HG02759 (cell line): ENCODE measurements at regions not wholly inside any gene's neighbourhood (a gene's known extent, or its start where the extent isn't known, plus 50 kb on each side); places are given as distances from the start of the nearest gene placed in this dataset.
"Not testable (repeated sequence)": the region's sequence is repeated elsewhere in the genome, so short reads cannot be mapped to it uniquely, and the experiment has no call there.

Experiments used
- ATAC-seq: cut with Tn5 transposase; IDR thresholded peaks from one replicate; pipeline ENCODE4 v1.9.1; 2021; ENCODE audit warnings: mild to moderate bottlenecking, moderate library complexity; ENCODE audit not compliant: unreplicated experiment

DNA sequence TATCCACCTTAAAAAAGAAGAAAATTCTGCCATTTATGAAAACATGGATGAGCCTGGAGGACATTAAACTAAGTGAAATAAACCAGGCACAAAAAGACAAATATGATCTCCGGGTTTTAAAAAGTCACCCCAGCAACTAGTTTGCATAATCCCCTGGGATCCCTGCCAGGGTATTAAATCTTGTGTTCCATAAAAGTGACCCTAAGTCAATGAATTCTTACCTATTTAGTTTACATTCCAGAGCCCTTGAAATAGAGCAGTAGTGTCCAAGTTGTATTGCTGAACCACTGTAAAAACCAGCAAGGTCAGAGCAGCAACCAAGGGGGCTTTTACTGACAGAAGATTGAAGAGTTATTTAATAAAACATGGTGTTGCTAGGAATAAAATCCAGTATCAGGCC, 716.8 kb upstream of the BCHE start:
- no peak for ATAC-seq

DNA sequence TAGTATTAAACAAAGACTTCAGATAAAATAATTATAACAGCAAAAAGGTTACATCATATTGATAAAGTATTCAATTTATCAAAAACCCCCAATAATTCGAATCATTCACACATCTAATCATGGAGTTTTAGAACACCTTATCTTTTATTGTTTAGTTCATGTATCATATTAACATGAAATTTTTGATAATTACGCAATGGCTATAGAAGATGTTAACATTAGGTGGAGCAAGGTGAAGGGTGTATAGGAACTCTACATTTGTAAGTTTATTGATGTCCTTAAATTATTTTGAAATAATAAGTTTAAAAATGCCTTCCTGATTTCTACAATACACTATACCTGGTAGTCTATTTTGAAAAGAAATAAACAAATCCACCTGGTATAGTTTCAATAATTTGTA, 696.5 kb upstream of the BCHE start:
- ATAC-seq: no peak

DNA sequence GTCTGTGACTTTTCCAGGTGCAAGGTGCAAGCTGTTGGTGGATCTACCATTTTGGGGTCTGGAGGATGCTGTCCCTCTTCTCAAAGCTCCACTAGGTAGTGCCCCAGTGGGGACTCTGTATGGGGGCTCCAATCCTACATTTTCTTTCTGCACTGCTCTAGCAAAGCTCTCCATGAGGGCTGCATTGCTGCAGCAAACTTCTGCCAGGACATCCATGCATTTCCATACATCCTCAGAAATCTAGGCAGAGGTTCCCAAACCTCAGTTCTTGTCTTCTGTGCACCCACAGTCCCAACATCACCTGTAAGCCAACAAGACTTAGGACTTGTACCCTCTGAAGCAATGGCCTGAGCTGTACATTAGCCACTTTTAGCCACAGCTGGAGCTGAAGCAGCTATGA, 694.5 kb upstream of the BCHE start:
- no peak for ATAC-seq

DNA sequence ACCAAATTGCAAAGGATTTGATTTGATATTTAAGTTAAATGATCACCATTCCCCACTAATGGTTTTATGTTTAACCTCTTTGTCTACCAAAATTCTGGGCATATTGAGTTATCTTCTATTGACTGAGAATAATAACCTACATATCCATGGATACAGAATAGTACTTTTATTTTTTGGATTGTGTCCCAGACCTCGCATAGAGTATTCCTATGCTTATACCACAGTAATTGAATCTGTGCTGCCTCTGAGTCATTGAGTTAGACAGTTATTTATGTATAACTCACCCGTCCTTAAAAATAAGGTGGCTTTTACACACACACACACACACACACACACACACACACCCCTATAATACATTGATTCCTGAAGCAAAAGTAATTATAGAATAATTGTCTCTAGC, 690.1 kb upstream of the BCHE start:
- no peak for ATAC-seq

DNA sequence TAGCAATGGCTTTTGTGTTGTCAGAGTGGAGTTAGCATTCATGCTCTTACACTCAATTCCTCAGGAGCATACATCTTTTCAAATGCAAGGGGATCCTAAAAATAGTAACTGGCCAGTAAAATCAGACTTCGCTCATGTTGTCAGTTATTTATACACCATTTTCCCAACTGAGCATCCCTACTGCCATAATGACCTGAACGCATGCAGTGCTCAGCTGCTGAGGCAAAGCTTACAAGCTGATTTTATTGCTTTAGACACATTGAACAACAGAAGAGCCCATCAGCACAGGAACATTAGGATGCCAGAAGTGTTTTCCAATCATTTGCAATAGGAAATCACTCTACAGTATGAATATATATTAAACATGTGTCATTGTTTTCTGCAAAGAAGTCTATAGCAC, 689.7 kb upstream of the BCHE start:
- no peak for ATAC-seq

DNA sequence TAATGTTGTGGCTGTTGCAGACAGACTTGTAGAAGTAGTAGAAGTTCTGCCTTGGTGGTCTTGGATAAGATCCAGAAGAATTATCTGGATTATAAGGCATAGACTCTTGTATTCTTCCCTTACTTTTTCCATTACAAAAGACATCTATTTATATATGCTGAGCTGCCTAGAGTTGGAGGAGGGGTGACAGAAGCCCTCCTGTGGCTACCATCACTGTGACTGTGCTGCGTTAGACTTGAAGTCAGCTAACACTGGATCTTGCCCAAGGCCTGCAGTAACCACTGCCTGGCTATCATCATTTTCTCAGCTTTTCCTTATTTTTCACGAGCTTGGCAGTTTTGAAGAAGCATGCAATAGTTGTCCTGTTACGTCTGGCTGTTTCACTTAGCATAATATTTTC, 684.8 kb upstream of the BCHE start:
- no peak for ATAC-seq

DNA sequence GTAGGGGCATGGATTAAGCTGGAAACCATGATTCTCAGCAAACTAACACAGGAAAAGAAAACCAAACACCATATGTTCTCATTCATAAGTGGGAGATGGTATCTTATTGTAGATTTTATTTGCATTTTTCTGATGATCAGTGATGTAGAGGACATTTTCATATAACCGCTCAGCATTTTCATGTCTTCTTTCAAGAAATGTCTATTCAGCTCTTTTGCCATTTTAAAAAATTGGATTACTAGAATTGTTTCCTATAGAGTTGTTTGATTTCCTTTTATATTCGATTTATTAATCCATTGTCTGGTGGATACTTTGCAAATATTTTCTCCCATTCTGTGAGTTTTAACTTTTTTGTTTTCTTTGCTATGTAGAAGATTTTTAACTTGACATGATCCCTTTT, 682.2 kb upstream of the BCHE start:
- ATAC-seq: no peak

DNA sequence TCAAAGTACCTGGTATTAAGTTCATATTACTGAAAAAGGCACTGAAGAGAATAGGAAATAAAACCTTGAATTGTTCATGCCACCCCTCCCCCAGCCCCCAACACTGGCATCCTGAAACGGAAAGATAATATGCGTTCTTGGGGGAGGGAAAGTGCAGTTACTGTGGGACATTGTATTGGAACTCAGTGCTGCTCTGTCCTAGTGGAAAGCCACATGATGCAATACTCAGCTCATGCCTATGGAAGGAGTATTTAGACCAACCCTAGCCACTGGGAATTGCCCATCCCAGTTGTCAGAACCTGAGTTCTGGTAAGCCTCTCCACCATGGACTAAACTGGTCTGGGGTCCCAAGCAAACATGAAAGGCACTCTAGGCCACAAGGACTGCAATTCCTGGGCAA, 680.8 kb upstream of the BCHE start:
- no peak for ATAC-seq

DNA sequence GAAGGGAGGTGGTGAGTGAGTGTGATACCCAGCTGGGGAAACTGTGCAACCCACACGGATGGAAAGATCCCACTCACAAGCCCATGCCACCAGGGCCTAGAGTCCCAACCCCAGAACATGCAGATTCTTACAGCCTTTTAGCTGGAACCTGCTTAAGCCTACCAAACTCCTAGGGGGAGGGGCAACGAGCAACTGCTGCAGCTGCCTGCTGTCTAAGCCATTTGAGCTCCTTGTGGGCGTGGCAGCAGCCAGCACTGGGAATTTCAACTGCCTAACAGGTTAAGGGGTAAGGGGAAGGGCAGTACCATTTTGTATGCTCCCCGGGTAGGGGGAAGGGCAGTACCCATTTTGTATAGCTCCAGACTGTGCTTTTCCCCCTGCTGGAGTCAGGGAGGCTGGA, 673.2 kb upstream of the BCHE start:
- no peak for ATAC-seq

DNA sequence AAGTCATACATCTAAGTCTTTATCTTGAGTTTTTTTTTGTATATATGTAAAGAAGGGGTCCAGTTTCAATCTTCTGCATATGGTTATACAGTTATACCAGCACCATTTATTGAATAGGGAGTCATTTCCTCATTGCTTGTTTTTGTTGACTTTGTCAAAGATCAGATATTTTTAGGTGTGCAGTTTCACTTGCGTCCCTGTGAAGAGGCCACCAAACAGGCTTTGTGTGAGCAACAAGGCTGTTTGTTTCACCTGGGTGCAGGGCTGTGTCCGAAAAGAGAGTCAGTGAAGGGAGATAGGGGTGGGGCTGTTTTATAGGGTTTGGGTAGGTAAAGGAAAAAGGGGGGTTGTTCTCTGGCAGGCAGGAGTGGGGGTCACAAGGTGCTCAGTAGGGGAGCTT, 663.2 kb upstream of the BCHE start:
- not testable (repeated sequence) for ATAC-seq

DNA sequence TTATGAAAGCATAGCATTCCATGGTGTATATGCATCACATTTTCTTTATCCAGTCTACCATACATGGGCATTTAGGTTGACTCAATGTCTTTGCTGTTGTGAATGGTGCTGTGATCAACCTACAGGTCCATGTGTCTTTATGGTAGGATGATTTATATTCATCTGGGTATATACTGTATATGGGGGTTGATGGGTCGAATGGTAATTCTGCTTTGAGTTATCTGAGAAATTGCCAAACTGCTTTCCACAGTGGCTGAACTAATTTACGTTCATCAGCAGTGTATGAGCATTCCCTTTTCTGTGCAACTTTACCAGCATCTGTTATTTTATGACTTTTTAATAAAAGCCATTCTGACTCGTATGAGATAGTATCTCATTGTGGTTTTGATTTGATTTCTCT, 662.4 kb upstream of the BCHE start:
- no peak for ATAC-seq

DNA sequence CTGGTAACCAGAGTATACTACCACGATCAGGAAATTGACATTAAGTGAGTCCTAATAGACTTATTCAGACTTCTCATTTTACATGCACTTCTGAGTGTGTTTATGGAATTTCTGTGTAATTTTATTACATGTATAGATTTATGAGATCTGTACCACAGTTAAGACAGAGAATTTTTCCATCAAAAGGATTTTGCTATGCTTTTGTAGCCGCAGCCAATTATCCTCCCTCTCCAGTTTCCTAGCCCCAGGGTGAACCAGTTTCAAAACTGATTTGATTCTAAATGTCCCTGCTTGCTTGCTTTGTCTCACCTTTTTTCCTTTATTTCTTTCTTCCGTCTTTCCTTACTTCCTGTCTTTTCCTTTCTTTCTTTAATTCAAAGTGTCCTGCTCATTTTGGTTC, 661.2 kb upstream of the BCHE start:
- ATAC-seq: no peak

DNA sequence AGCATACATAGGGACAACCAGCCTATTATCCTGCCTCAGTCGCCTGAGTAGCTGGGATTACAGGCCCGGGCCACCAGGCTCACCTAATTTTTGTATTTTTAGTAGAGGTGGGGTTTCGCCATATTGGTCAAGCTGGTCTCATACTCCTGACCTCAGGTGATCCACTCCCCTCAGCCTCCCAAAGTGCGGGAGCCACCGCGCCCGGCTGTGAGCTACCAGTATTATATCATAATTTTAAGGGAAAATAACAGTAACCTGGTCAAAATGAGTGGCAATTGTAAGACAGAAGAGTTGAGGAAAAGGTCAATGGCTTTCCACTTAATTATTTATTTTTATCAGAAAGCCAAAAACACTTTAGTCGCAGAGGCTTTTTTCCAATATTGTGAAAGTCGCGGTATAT, 652.6 kb upstream of the BCHE start:
- no peak for ATAC-seq

DNA sequence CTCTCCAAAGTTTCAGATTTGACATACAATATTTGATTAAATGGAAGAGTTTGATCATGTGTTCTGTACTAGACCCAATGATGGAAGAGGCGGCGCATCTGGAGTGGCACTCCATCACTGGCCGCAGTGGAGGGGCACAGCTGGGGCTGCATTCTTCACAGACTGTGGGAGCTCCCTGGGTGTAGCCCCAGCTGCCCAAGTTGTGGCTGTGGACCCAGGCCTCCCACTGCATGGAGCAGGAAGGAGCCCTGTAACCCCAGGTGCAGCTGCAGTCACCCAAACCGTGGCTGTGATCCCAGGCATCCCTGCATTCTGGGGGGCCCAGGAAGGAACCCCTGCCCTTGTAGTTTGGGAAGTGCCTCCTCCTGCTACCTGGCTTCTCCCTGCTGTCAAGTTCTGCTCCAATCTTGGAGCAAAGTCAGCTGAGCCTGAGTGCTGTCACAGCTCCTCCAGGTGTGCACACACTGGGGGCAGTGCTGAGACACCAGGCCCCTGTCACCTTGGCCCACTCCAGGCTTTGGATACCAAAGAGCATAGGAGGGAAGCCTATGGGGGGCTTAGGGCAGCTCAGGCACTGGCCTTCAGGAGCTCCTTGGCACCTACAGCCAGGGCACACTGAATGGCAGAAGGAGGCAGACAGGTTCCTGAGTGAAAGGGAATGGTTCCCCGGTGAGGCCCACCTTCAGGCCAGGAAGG, 651.9 kb upstream of the BCHE start:
- no peak for ATAC-seq

DNA sequence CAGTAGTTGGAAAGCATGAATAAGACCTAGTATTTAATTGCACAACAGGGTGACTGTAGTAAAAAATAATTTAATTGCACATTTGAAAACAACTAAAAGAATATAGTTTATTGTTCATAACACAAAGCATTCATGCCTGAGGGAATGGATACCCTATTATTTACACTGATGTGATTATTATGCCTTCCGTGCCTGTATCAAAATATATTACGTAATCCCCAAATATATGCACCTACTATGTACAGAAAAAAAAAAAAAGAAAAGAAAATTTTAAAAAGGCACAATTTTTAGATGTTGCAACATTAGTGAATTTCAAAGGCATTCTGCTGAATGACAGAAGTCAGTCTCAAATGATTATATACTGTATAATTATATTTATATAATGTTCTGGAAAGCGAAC, 647.2 kb upstream of the BCHE start:
- no peak for ATAC-seq

DNA sequence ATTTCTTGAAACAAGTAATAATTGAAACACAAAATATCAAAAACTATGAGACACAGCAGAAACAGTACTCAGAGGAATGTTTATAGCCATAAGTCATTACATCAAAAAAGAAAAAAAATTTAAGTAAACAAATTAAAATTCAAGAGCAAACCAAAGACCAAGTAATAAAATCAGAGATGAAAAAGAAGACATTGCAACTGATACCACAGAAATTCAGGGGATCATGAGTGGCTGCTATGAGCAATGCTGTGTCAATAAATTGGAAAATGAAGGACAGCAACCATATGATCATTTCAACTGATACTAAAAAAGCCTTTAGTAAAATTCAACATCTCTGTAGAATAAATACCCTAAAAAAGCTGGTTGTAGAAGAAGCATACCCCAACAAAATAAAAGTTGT, 644.1 kb upstream of the BCHE start:
- ATAC-seq: no peak

DNA sequence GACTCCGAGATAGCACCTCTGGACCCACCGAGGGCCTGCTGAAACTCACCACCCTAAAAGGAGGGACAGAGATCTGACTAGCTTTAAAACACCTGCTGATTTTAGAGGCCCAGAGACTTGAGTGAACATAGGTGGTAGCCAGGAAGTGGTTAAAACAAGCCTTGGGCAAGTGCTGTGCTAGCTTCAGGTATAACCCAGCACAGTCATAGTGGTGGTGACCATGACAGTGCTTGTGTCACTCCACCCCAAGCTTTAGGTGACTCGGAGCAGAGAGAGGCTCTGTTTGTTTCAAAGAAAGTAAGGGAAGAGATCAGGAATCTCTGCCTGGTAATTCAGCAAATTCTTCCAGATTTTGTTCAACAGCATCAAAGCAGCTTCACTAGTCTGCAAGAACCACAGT, 641.1 kb upstream of the BCHE start:
- no peak for ATAC-seq

DNA sequence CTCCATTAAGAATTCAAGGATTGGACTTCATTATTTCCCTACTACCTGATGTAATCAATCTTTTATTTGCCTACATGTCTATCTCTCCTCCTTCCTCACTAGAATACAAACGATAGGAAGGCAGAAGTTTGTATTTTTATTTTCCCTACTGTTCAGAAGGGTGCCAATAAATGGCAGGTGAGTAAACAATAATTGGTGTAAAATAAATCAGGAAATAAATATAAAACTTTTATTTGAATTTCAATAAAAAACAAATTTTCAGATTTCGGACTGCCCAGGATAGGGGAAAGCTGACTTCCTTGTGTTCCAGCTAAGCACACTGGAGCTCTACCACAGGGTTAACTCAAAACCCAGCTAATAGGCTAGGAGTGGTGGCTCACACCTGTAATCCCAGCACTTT, 636.3 kb upstream of the BCHE start:
- no peak for ATAC-seq

DNA sequence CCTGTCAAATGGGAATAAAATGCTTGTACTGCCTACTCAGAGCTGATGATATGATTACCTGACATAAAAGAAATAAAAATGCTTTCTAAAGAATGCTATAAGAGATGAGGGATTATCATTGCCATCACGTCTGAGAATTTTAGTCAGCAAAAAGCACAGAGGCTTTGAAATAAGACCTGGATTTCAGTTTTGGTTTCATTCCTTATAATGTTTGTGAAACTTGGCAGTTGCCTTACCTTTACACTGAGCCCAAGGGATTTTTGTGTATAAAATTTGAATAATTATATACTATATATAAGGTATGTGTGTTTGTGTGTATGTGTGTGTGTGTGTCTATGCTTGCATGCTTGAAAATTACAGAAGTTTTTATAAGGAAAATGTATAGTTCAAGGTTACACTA, 634.8 kb upstream of the BCHE start:
- no peak for ATAC-seq

DNA sequence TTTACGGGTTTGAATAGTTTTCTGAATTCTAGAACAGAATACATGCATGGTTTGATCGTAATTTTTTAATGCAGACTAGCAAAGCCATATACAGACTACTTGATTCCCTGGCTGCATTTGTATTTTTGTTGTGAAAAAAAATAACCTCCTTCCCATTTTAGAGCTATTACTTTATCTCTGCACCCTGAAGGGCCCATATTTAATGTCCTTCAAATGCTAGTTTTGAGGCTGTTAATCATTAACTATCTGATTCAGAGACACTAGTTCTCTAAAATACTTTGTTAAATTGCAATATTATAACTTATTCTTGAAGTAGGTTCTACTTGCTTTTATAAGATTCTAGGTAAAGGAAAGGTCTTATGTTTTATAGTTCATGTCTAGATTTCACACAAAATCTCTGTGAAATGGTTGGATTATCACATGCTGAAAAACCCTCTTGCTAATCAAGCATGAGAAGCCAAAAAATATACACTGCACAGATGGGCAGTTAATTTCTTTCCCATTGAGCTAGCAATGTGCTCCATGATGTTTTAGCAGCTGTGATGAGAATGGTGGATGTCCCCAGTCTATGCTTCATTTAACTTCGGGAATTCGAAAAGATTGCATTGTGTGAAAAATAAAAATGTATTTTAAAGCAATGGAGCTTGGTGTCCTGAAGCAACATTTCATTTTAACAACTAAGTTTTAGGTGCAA, 634.0 kb upstream of the BCHE start:
- no peak for ATAC-seq

DNA sequence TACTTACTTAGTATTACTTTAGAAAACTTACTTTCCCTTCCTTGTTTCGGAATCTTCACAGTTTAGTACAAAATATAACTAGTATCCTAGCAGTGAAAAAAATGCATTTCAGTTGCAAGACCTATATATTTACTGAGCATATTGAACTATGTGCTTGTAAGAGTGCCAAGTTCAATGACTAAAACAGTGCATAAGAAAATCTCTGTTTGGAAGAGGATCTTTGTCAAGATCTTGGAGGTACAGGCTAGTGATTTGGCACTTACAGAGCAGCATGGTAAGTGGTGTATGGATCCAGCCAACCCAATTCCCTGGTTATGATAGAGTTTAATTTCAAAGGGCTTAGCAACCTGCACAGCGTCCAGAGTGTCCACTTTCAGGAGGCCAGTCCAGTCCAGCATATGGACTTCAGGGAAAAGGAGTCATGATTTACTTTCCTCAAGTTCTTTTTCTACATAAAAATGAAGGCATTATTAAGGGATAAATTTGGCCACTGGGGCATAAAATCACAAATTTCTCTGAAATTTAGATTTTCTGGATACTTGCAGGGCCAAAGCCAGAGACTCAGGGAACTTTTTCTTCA, 625.8 kb upstream of the BCHE start:
- no peak for ATAC-seq

DNA sequence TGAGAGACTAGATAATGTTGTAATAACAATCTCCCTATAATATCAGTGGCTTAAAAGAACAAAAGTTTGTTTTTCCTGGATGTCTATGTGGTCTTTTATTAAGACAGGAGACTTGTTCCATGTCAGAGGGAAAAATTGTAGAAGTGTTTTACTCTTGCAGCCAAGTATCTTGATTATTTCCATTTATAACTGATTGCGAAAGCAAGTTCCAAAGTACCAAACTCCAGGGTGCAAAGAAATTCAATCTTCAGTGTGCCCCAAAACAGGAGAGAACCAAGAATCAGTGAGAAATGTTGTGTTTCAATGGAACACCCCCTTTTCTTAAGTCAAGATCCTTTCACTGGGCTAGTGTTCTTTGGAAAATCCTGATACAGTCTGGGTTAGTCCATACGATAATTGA, 624.4 kb upstream of the BCHE start:
- ATAC-seq: no peak

DNA sequence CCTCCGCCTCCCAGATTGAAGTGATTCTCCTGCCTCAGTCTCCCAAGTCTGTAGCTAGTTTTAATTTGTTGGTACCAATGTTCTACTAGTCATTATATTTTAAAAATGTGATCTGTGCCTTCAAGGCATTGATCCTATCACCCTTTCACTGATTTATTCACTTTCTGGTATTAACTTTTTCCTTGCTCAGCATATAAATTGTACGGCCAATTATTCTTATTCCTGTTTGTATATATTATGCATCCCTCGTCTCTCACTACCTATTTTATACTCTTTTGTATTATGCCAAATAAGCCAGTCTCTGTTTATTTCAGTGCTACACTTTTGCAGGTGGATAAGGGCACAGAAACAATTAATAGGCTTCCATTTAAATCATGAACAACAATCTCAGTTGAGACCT, 620.2 kb upstream of the BCHE start:
- no peak for ATAC-seq
